HEK293 (cell line): ENCODE measurements at regions not wholly inside any gene's neighbourhood (a gene's known extent, or its start where the extent isn't known, plus 50 kb on each side); places are given as distances from the start of the nearest gene placed in this dataset.

Experiments used
- CTCF ChIA-PET: fragments of 350-600 bp; formaldehyde crosslinking; extraction: SDS; loops from one replicate; lab custom pipeline; 2021; ENCODE audit warnings: antibody characterized with exemption; lab: Yijun Ruan, JAX
- POLR2A ChIA-PET: fragments of 300-600 bp; formaldehyde crosslinking; extraction: SDS; loops from one replicate; lab custom pipeline; 2020; ENCODE audit warnings: antibody characterized with exemption, inconsistent platforms; lab: Yijun Ruan, JAX
- H3K27ac ChIP-seq: fragments of 200-500 bp; sonication (Bioruptor generic); 2 replicates; pipeline ENCODE4 v1.5.1; 2014; ENCODE audit warnings: low read depth, low read length, control low read depth, inconsistent platforms; ENCODE audit errors: extremely low read depth
- H3K36me3 ChIP-seq, 2 experiments: fragments of 200-500 bp in 1 of 2; sonication (Bioruptor generic) in 1 of 2; 1 replicate in 1 of 2; 2 replicates in 1 of 2; pipeline ENCODE4 v1.5.1; 2014 to 2017; ENCODE audit warnings: inconsistent platforms in 2 of 2, low read length in 2 of 2; ENCODE audit not compliant: control insufficient read depth in 2 of 2, insufficient read depth in 1 of 2
- H3K4me1 ChIP-seq: fragments of 200-500 bp; sonication (Bioruptor generic); 2 replicates; pipeline ENCODE4 v1.5.1; 2014; ENCODE audit warnings: mild to moderate bottlenecking, low read length, inconsistent platforms; ENCODE audit not compliant: control insufficient read depth, insufficient read depth
- H3K4me3 ChIP-seq: 2 replicates; pipeline ENCODE4 v1.5.1; 2011; ENCODE audit warnings: low read depth, mild to moderate bottlenecking, control low read depth, low read length, moderate library complexity
- H3K9me3 ChIP-seq: fragments of 200-500 bp; sonication (Bioruptor generic); 2 replicates; pipeline ENCODE4 v1.5.1; 2014; ENCODE audit warnings: low read depth, low read length, inconsistent platforms; ENCODE audit not compliant: control insufficient read depth, insufficient read depth
- ATF2 ChIP-seq: fragments of 450-650 bp; formaldehyde crosslinking; IDR thresholded peaks from 2 replicates; pipeline ENCODE4 v1.5.1; 2016; ENCODE audit warnings: missing biosample characterization, missing genetic modification characterization, low read depth
- HIC1 ChIP-seq: fragments of 450-650 bp; formaldehyde crosslinking; IDR thresholded peaks from 2 replicates; pipeline ENCODE4 v1.5.1; 2016; ENCODE audit warnings: missing biosample characterization, missing genetic modification characterization
- SETDB1 ChIP-seq: IDR thresholded peaks from one replicate; pipeline ENCODE4 v1.6.1; 2017; ENCODE audit warnings: mild to moderate bottlenecking, low read length, moderate library complexity, mixed read lengths; ENCODE audit not compliant: insufficient read length
- SP3 ChIP-seq: fragments of 450-650 bp; formaldehyde crosslinking; IDR thresholded peaks from 2 replicates; pipeline ENCODE4 v1.5.1; 2016; ENCODE audit warnings: missing biosample characterization, missing genetic modification characterization
- ZBTB20 ChIP-seq: fragments of 450-650 bp; formaldehyde crosslinking; IDR thresholded peaks from 2 replicates; pipeline ENCODE4 v1.5.1; 2016; ENCODE audit warnings: missing biosample characterization, missing genetic modification characterization
- ZNF10 ChIP-seq: fragments of 450-650 bp; formaldehyde crosslinking; IDR thresholded peaks from 2 replicates; pipeline ENCODE4 v1.5.1; 2017; ENCODE audit warnings: missing biosample characterization, missing genetic modification characterization
- ZNF112 ChIP-seq: fragments of 450-650 bp; formaldehyde crosslinking; IDR thresholded peaks from 2 replicates; pipeline ENCODE4 v1.5.0; 2017; ENCODE audit warnings: missing biosample characterization, missing genetic modification characterization
- ZNF121 ChIP-seq: fragments of 450-650 bp; formaldehyde crosslinking; IDR thresholded peaks from 2 replicates; pipeline ENCODE4 v1.5.1; 2016; ENCODE audit warnings: missing biosample characterization, missing genetic modification characterization
- ZNF132 ChIP-seq: fragments of 450-650 bp; formaldehyde crosslinking; IDR thresholded peaks from 2 replicates; pipeline ENCODE4 v1.5.1; 2017; ENCODE audit warnings: missing biosample characterization, missing genetic modification characterization, borderline replicate concordance
- ZNF19 ChIP-seq: fragments of 450-650 bp; formaldehyde crosslinking; IDR thresholded peaks from 2 replicates; pipeline ENCODE4; 2016; ENCODE audit warnings: missing biosample characterization, missing genetic modification characterization, low read depth
- ZNF202 ChIP-seq: fragments of 450-650 bp; formaldehyde crosslinking; IDR thresholded peaks from 2 replicates; pipeline ENCODE4 v1.5.1; 2016; ENCODE audit warnings: missing biosample characterization, missing genetic modification characterization, borderline replicate concordance
- ZNF221 ChIP-seq: fragments of 450-650 bp; formaldehyde crosslinking; IDR thresholded peaks from 2 replicates; pipeline ENCODE4 v1.5.1; 2017; ENCODE audit warnings: missing biosample characterization, missing genetic modification characterization, borderline replicate concordance
- ZNF280C ChIP-seq: fragments of 450-650 bp; formaldehyde crosslinking; IDR thresholded peaks from 2 replicates; pipeline ENCODE4 v1.5.1; 2016; ENCODE audit warnings: missing biosample characterization, missing genetic modification characterization
- ZNF335 ChIP-seq: fragments of 450-650 bp; formaldehyde crosslinking; conservative IDR thresholded peaks from 2 replicates; pipeline ENCODE4 v1.5.1; 2016; ENCODE audit warnings: missing biosample characterization, missing genetic modification characterization
- ZNF37A ChIP-seq: fragments of 450-650 bp; IDR thresholded peaks from 2 replicates; pipeline ENCODE4 v1.5.1; 2018; ENCODE audit warnings: missing biosample characterization, missing genetic modification characterization
- ZNF423 ChIP-seq: fragments of 450-650 bp; formaldehyde crosslinking; IDR thresholded peaks from 2 replicates; pipeline ENCODE4 v1.5.1; 2016; ENCODE audit warnings: missing biosample characterization, missing genetic modification characterization
- ZNF433 ChIP-seq: fragments of 450-650 bp; formaldehyde crosslinking; IDR thresholded peaks from 2 replicates; pipeline ENCODE4 v1.5.1; 2016; ENCODE audit warnings: missing biosample characterization, missing genetic modification characterization, low read depth
- ZNF521 ChIP-seq: fragments of 450-650 bp; formaldehyde crosslinking; IDR thresholded peaks from 2 replicates; pipeline ENCODE4 v1.5.1; 2017; ENCODE audit warnings: missing biosample characterization, mild to moderate bottlenecking, missing genetic modification characterization
- ZNF561 ChIP-seq: fragments of 450-650 bp; IDR thresholded peaks from 2 replicates; pipeline ENCODE4 v1.5.1; 2018; ENCODE audit warnings: missing biosample characterization, missing genetic modification characterization, borderline replicate concordance
- ZNF621 ChIP-seq: fragments of 450-650 bp; formaldehyde crosslinking; IDR thresholded peaks from 2 replicates; pipeline ENCODE4 v1.5.1; 2017; ENCODE audit warnings: missing biosample characterization, missing genetic modification characterization
- ZNF623 ChIP-seq: fragments of 450-650 bp; formaldehyde crosslinking; IDR thresholded peaks from 2 replicates; pipeline ENCODE4 v1.5.1; 2016; ENCODE audit warnings: missing biosample characterization, missing genetic modification characterization
- ZNF626 ChIP-seq: fragments of 450-650 bp; sonication (Bioruptor Pico); formaldehyde crosslinking; IDR thresholded peaks from 2 replicates; pipeline ENCODE4 v1.5.1; 2018; ENCODE audit warnings: missing biosample characterization, missing genetic modification characterization, inconsistent platforms
- ZNF670 ChIP-seq: fragments of 450-650 bp; formaldehyde crosslinking; IDR thresholded peaks from 2 replicates; pipeline ENCODE4 v1.5.1; 2016; ENCODE audit warnings: missing biosample characterization, missing genetic modification characterization, low read depth
- ZNF677 ChIP-seq: fragments of 450-650 bp; IDR thresholded peaks from 2 replicates; pipeline ENCODE4 v1.5.0; 2018; ENCODE audit warnings: missing biosample characterization, mild to moderate bottlenecking, missing genetic modification characterization, moderate library complexity
- ZNF776 ChIP-seq: fragments of 450-650 bp; formaldehyde crosslinking; IDR thresholded peaks from 2 replicates; pipeline ENCODE4 v1.5.0; 2017; ENCODE audit warnings: missing biosample characterization, missing genetic modification characterization, borderline replicate concordance
- ZNF843 ChIP-seq: fragments of 450-650 bp; formaldehyde crosslinking; IDR thresholded peaks from 2 replicates; pipeline ENCODE4 v1.5.1; 2016; ENCODE audit warnings: missing biosample characterization, missing genetic modification characterization
- ZSCAN16 ChIP-seq: fragments of 450-650 bp; formaldehyde crosslinking; IDR thresholded peaks from 2 replicates; pipeline ENCODE4 v1.5.1; 2016; ENCODE audit warnings: missing biosample characterization, missing genetic modification characterization

GRCh38 chr4:24364249-24364648 is 220.1 kb downstream of the DHX15 start:
- ChIA-PET POLR2A (no interaction called here), CTCF (no interaction called here)
- TF ChIP-seq ZNF335 (tag by site-specific recombination) (no peak), ZNF626 (tag by site-specific recombination) (no peak), ZNF423 (tag by site-specific recombination) (no peak), ZNF670 (tag by site-specific recombination) (no peak), ZNF623 (tag by site-specific recombination) (no peak), ZNF37A (tag by site-specific recombination) (no peak), ZBTB20 (no peak), ATF2 (no peak), HIC1 (tag by site-specific recombination) (no peak), ZNF677 (no peak)
- no peak overlapping the region for H3K27ac ChIP-seq
- no peak overlapping the region for H3K4me3 ChIP-seq
- H3K4me1 ChIP-seq, result no peaks in the 10 kb centered on the region
- no peaks in the 10 kb centered on the region for H3K9me3 ChIP-seq
- H3K36me3 ChIP-seq, result no peaks in the 10 kb centered on the region

- no peaks in the 10 kb centered on the region for H3K36me3 ChIP-seq
- ChIA-PET POLR2A (no interaction called here), CTCF (no interaction called here)
- H3K4me3 ChIP-seq, result no peak overlapping the region
- no peaks in the 10 kb centered on the region for H3K9me3 ChIP-seq
- no peaks in the 10 kb centered on the region for H3K4me1 ChIP-seq
- no peak overlapping the region for H3K27ac ChIP-seq
- TF ChIP-seq ZNF776 (no peak), ZNF19 (tag by site-specific recombination) (no peak), ZNF621 (tag by site-specific recombination) (no peak), ZNF221 (tag by site-specific recombination) (no peak), SP3 (tag by site-specific recombination) (no peak), ZNF10 (tag by site-specific recombination) (no peak), ZNF561 (tag by site-specific recombination) (no peak), ZNF521 (tag by site-specific recombination) (no peak), ZNF202 (tag by site-specific recombination) (no peak), ZNF121 (tag by site-specific recombination) (no peak), ZNF112 (tag by site-specific recombination) (no peak), ZNF423 (tag by site-specific recombination) (no peak)
Measured at GRCh38 chr4:24363751-24364150, 220.6 kb downstream of the DHX15 start.

- CTCF ChIA-PET, result no interaction called here
- no peak overlapping the region for H3K27ac ChIP-seq
- H3K36me3 ChIP-seq, result no peaks in the 10 kb centered on the region
- H3K4me3 ChIP-seq, result no peak overlapping the region
- no peaks in the 10 kb centered on the region for H3K9me3 ChIP-seq
- H3K4me1 ChIP-seq, result no peaks in the 10 kb centered on the region
- POLR2A ChIA-PET, result no interaction called here
- TF ChIP-seq ZNF280C (tag by site-specific recombination), result no peak
- no peak for TF ChIP-seq SETDB1
- no peak for TF ChIP-seq ZNF433 (tag by site-specific recombination)
- TF ChIP-seq ZNF843, result no peak
- TF ChIP-seq ZSCAN16 (tag by site-specific recombination), result no peak
- TF ChIP-seq ZNF132 (tag by site-specific recombination), result no peak
Measured at GRCh38 chr4:24352112-24352511, 232.2 kb downstream of the DHX15 start.
